H1 (cell line): ENCODE measurements at regions not wholly inside any gene's neighbourhood (a gene's known extent, or its start where the extent isn't known, plus 50 kb on each side); places are given as distances from the start of the nearest gene placed in this dataset.

ENCODE experiments used
- CTCF ChIA-PET: fragments of 300-600 bp; sonication (Branson Sonifier 250); formaldehyde crosslinking; loops from one replicate; lab custom pipeline; 2021; ENCODE audit not compliant: partially characterized antibody; lab: Charles Lee
- POLR2A ChIA-PET: fragments of 300-600 bp; sonication (Branson Sonifier 250); formaldehyde crosslinking; loops from one replicate; lab custom pipeline; 2021; ENCODE audit warnings: inconsistent platforms; ENCODE audit not compliant: partially characterized antibody; lab: Charles Lee
- DNase-seq, 2 experiments: peaks; one replicate each; pipeline versions ENCODE4 v3.0.0 to v3.0.0-alpha.2; 2010 to 2022; ENCODE audit warnings: low spot score in 2 of 2, low read depth in 1 of 2, mixed read lengths in 1 of 2
- FAIRE-seq: peaks from 2 replicates; lab custom pipeline; 2011; peaks lifted over from hg19 to GRCh38; lab: Jason Lieb, UNC
- H2AFZ ChIP-seq: 2 replicates; pipeline ENCODE4 v1.8.1; 2012; ENCODE audit warnings: low read length, inconsistent platforms
- H2AK5ac ChIP-seq: 2 replicates; pipeline ENCODE4 v1.6.1; 2013; ENCODE audit warnings: low read depth, low read length
- H2BK120ac ChIP-seq: replicated peaks from 2 replicates; pipeline ENCODE3; 2013; ENCODE audit warnings: low read depth, low read length, inconsistent platforms
- H2BK12ac ChIP-seq: 2 replicates; pipeline ENCODE4 v1.6.1; 2013; ENCODE audit warnings: low read depth, low read length
- H2BK15ac ChIP-seq: 2 replicates; pipeline ENCODE4 v1.6.1; 2013; ENCODE audit warnings: low read length
- H2BK20ac ChIP-seq: 2 replicates; pipeline ENCODE4 v1.6.1; 2013; ENCODE audit warnings: low read length
- H2BK5ac ChIP-seq: 2 replicates; pipeline ENCODE4 v1.6.1; 2013; ENCODE audit warnings: low read depth, low read length
- H3K14ac ChIP-seq: 2 replicates; pipeline ENCODE4 v1.6.1; 2013; ENCODE audit warnings: inconsistent platforms; ENCODE audit not compliant: insufficient read length
- H3K18ac ChIP-seq: 2 replicates; pipeline ENCODE4 v1.6.1; 2013; ENCODE audit warnings: low read length; ENCODE audit errors: extremely low read depth
- H3K23ac ChIP-seq: 2 replicates; pipeline ENCODE4 v1.6.1; 2013; ENCODE audit warnings: inconsistent platforms; ENCODE audit not compliant: insufficient read length
- H3K23me2 ChIP-seq: 2 replicates; pipeline ENCODE4 v1.6.1; 2013; ENCODE audit warnings: low read depth, low read length
- H3K27ac ChIP-seq: 2 replicates; pipeline ENCODE4 v1.6.1; 2011; ENCODE audit warnings: low read depth, low read length, inconsistent platforms
- H3K27me3 ChIP-seq, 4 experiments: replicated peaks in 1 of 4; 1 replicate in 1 of 4; 2 replicates in 3 of 4; pipeline versions ENCODE4 v1.6.1 to v1.8.1; 2011 to 2013; ENCODE audit warnings: low read length in 3 of 4, mild to moderate bottlenecking in 3 of 4, inconsistent platforms in 2 of 4, mixed read lengths in 2 of 4, moderate library complexity in 1 of 4; ENCODE audit not compliant: control insufficient read depth in 3 of 4, insufficient read depth in 3 of 4; ENCODE audit errors: extremely low read depth in 1 of 4
- H3K36me3 ChIP-seq, 4 experiments: 2 replicates each; pipeline versions ENCODE4 v1.6.1 to v1.8.1; 2011 to 2013; ENCODE audit warnings: mild to moderate bottlenecking in 4 of 4, low read length in 3 of 4, moderate library complexity in 2 of 4, control low read depth in 1 of 4, inconsistent platforms in 1 of 4; ENCODE audit not compliant: insufficient read depth in 4 of 4, control insufficient read depth in 2 of 4
- H3K4ac ChIP-seq: replicated peaks from 2 replicates; pipeline ENCODE3; 2013; ENCODE audit warnings: low read length, low read depth, mixed read lengths, inconsistent platforms; ENCODE audit not compliant: insufficient read length
- H3K4me1 ChIP-seq, 4 experiments: replicated peaks in 1 of 4; 1 replicate in 1 of 4; 2 replicates in 3 of 4; pipeline versions ENCODE4 v1.6.1 to v1.8.1; 2011 to 2013; ENCODE audit warnings: low read length in 3 of 4, inconsistent platforms in 2 of 4, mixed read lengths in 1 of 4; ENCODE audit not compliant: insufficient read depth in 4 of 4, control insufficient read depth in 3 of 4
- H3K4me2 ChIP-seq, 2 experiments: 2 replicates each; pipeline versions ENCODE4 v1.6.1 to v1.8.1; 2011 to 2013; ENCODE audit warnings: low read depth in 2 of 2, low read length in 2 of 2, control low read depth in 1 of 2, inconsistent platforms in 1 of 2, mild to moderate bottlenecking in 1 of 2; ENCODE audit not compliant: insufficient read depth in 1 of 2
- H3K4me3 ChIP-seq, 4 experiments: fragments of 200-600, 300-600 bp in 1 of 4; sonication (generic), shearing (Covaris generic), sonication (Bioruptor Twin) in 1 of 4; 2 replicates each; pipeline versions ENCODE4 v1.5.1 to v1.8.1; 2011 to 2016; ENCODE audit warnings: low read length in 4 of 4, low read depth in 3 of 4, control low read depth in 2 of 4, inconsistent platforms in 2 of 4, mild to moderate bottlenecking in 2 of 4, mixed read lengths in 1 of 4, moderate library complexity in 1 of 4; ENCODE audit not compliant: insufficient read depth in 2 of 4; ENCODE audit errors: extremely low read depth in 1 of 4
- H3K56ac ChIP-seq: replicated peaks from 2 replicates; pipeline ENCODE3; 2013; ENCODE audit warnings: low read depth, mild to moderate bottlenecking, mixed read lengths, low read length, inconsistent platforms; ENCODE audit not compliant: insufficient read length
- H3K79me1 ChIP-seq: 2 replicates; pipeline ENCODE4 v1.6.1; 2013; ENCODE audit warnings: low read depth, low read length, control low read depth
- H3K79me2 ChIP-seq, 2 experiments: 2 replicates each; pipeline versions ENCODE4 v1.6.1 to v1.8.1; 2012 to 2013; ENCODE audit warnings: low read length in 2 of 2, mild to moderate bottlenecking in 2 of 2, inconsistent platforms in 1 of 2; ENCODE audit not compliant: insufficient read depth in 2 of 2, control insufficient read depth in 1 of 2
- H3K9ac ChIP-seq, 4 experiments: replicated peaks in 1 of 4; 1 replicate in 1 of 4; 2 replicates in 3 of 4; pipeline versions ENCODE4 v1.6.1 to v1.8.1; 2011 to 2013; ENCODE audit warnings: low read depth in 3 of 4, low read length in 3 of 4, control low read depth in 2 of 4, mild to moderate bottlenecking in 2 of 4, moderate library complexity in 2 of 4, inconsistent platforms in 1 of 4; ENCODE audit errors: extremely low read depth in 1 of 4
- H3K9me3 ChIP-seq, 2 experiments: 2 replicates each; pipeline versions ENCODE4 v1.6.1 to v1.8.1; 2012 to 2013; ENCODE audit warnings: mild to moderate bottlenecking in 2 of 2, moderate library complexity in 2 of 2, control low read depth in 1 of 2, inconsistent platforms in 1 of 2, low read depth in 1 of 2, low read length in 1 of 2, mixed read lengths in 1 of 2; ENCODE audit not compliant: insufficient read depth in 2 of 2
- H4K20me1 ChIP-seq, 2 experiments: replicated peaks in 1 of 2; 2 replicates each; pipeline versions ENCODE3 to v1.8.1; 2011 to 2013; ENCODE audit warnings: inconsistent platforms in 2 of 2, low read length in 2 of 2, mild to moderate bottlenecking in 1 of 2; ENCODE audit not compliant: insufficient read depth in 2 of 2, control insufficient read depth in 1 of 2
- H4K5ac ChIP-seq: 2 replicates; pipeline ENCODE4 v1.6.1; 2013; ENCODE audit warnings: low read length, low read depth, mixed read lengths, inconsistent platforms; ENCODE audit not compliant: insufficient read length
- H4K8ac ChIP-seq: 2 replicates; pipeline ENCODE4 v1.8.0; 2013; ENCODE audit warnings: mild to moderate bottlenecking, moderate library complexity, low read length, inconsistent platforms; ENCODE audit not compliant: insufficient read depth; ENCODE audit errors: extremely low read depth
- H4K91ac ChIP-seq: replicated peaks from 2 replicates; pipeline ENCODE3; 2013; ENCODE audit warnings: low read length, mixed read lengths, inconsistent platforms; ENCODE audit not compliant: insufficient read length
- ASH2L ChIP-seq: fragments of 200-600, 300-600 bp; sonication (generic); IDR thresholded peaks from one replicate; pipeline ENCODE4 v1.7.1; 2017; ENCODE audit warnings: low read length
- ATF3 ChIP-seq: IDR thresholded peaks from 2 replicates; pipeline ENCODE4 v1.6.1; 2011; ENCODE audit warnings: low read depth, mild to moderate bottlenecking, low read length; ENCODE audit not compliant: insufficient read depth
- EZH2 ChIP-seq: fragments of 200-600 bp; sonication (generic); IDR thresholded peaks from 2 replicates; pipeline ENCODE4 v1.7.1; 2012; ENCODE audit warnings: low read depth, mild to moderate bottlenecking, moderate library complexity, low read length, inconsistent platforms; ENCODE audit not compliant: severe bottlenecking
- JUND ChIP-seq: IDR thresholded peaks from 2 replicates; pipeline ENCODE4 v1.6.1; 2011; ENCODE audit warnings: mild to moderate bottlenecking, improper control_type of control experiment, low read length
- POLR2AphosphoS5 ChIP-seq: IDR thresholded peaks from 2 replicates; pipeline ENCODE4 v1.6.1; 2011; ENCODE audit warnings: low read depth, low read length
- RFX5 ChIP-seq: IDR thresholded peaks from 2 replicates; pipeline ENCODE4 v1.6.1; 2011; ENCODE audit warnings: low read depth, low read length, improper control_type of control experiment, borderline replicate concordance
- TCF12 ChIP-seq: IDR thresholded peaks from 2 replicates; pipeline ENCODE4 v1.6.1; 2011; ENCODE audit warnings: low read depth, mild to moderate bottlenecking, low read length
- ZNF274 ChIP-seq: IDR thresholded peaks from 2 replicates; pipeline ENCODE4 v1.7.0; 2012; ENCODE audit warnings: low read length, borderline replicate concordance; ENCODE audit errors: extremely low read depth
- WGBS, 2 experiments: shearing (Covaris generic) in 1 of 2; methylation state at CpG; one replicate each; pipeline versions ENCODE4 v1.1.6 to v1.1.7; 2013 to 2015; ENCODE audit warnings: low lambda C conversion rate in 2 of 2, mixed read lengths in 2 of 2, inconsistent platforms in 1 of 2, low coverage in 1 of 2, missing lambda C conversion rate in 1 of 2; ENCODE audit not compliant: insufficient replicate concordance in 2 of 2, insufficient coverage in 1 of 2, insufficient read length in 1 of 2; ENCODE audit errors: extremely low coverage in 1 of 2, missing lambda C conversion rate in 1 of 2; 5-methylcytosine and 5-hydroxymethylcytosine counted together

- H2AK5ac ChIP-seq = no peak overlapping the region
- H3K27ac ChIP-seq = no peak overlapping the region
- H3K23ac ChIP-seq = no peak overlapping the region
- H2AFZ ChIP-seq = no peak overlapping the region
- H3K9me3 ChIP-seq = peaks cover 0 to 8% of the 10 kb centered on the region in 2 experiments; a peak in 1 of 4 replicates
- TF ChIP-seq ASH2L = no peak
- TF ChIP-seq POLR2AphosphoS5 = peak; percentile 59; the same call in 1 of the 2 replicates
- no peak for TF ChIP-seq JUND
- TF ChIP-seq RFX5 = no peak
- TF ChIP-seq ATF3 = no peak
- no peak for TF ChIP-seq ZNF274
- TF ChIP-seq TCF12 = 0 out of 2 replicates have a peak, but pooled peaks have one; percentile 72
- no peak for TF ChIP-seq EZH2
- TF ChIP-seq, all 59 proteins: peak for 2
- Histone ChIP-seq H3K4me3 (no peak overlapping the region), H4K8ac (no peak overlapping the region), H3K9ac (no peak overlapping the region), H3K4me1 (no peaks in the 10 kb centered on the region), H3K4me2 (no peak overlapping the region), H2BK120ac (no peak overlapping the region), H3K14ac (no peak overlapping the region), H3K56ac (no peak overlapping the region), H3K23me2 (no peaks in the 10 kb centered on the region), H3K27me3 (peaks cover 0 to 3% (median 0%) of the 10 kb centered on the region in 4 experiments; a peak in 3 of 7 replicates), H2BK5ac (no peak overlapping the region), H4K20me1 (no peaks in the 10 kb centered on the region), H3K4ac (no peak overlapping the region), H2BK15ac (no peak overlapping the region), H3K79me1 (no peaks in the 10 kb centered on the region), H3K18ac (no peak overlapping the region), H3K79me2 (no peaks in the 10 kb centered on the region), H4K91ac (no peak overlapping the region), H4K5ac (no peak overlapping the region), H2BK20ac (no peak overlapping the region), H3K36me3 (no peaks in the 10 kb centered on the region), H2BK12ac (no peak overlapping the region)
- WGBS, 2 experiments = 59% methylated on average over 2 of the region's 2 CpGs; no CpG with 5 or more reads in 1 of the 2 experiments
- DNase-seq = no peak
- ChIA-PET CTCF (interaction anchor here (0.6 to 1.2 kb wide), 2 partner anchors 22 to 865 kb away, joined by 3 read pairs; no protein-coding TSS in a partner anchor), POLR2A (no interaction called here)
- FAIRE-seq = no peak
Measured at GRCh38 chrX:34299451-34299967, 167.4 kb upstream of the FAM47A start.
